ENCODE measurements at regions not wholly inside any gene's neighbourhood (a gene's known extent, or its start where the extent isn't known, plus 50 kb on each side); places are given as distances from the start of the nearest gene placed in this dataset.
A peak's percentile ranks its signal among the peaks of the same experiment; 100 is the strongest.
"Not testable (repeated sequence)": the region's sequence is repeated elsewhere in the genome, so short reads cannot be mapped to it uniquely, and the experiment has no call there.

GRCh38 chr22:15781652-15782051, 91.8 kb downstream of the POTEH start:
- H3K36me3 ChIP-seq (ENCODE audit: low read depth, low read length); ATAC-seq; H3F3A ChIP-seq (ENCODE audit: low read length, unreplicated experiment); H3K4me2 ChIP-seq (ENCODE audit: low read length); H3K9me3 ChIP-seq (ENCODE audit: low read length); H3K27me3 ChIP-seq (ENCODE audit: low read length); H4K20me1 ChIP-seq (ENCODE audit: low read length); H3K4me1 ChIP-seq (ENCODE audit: insufficient read depth, low read length); H3K4me3 ChIP-seq (ENCODE audit: low read length); H3K9ac ChIP-seq (ENCODE audit: low read length); H2AFZ ChIP-seq (ENCODE audit: low read length); intact Hi-C loops (cut with micrococcal nuclease); BruUV-seq (replicated peaks); H3K9me2 ChIP-seq (replicated peaks; ENCODE audit: low read length); H3K79me2 ChIP-seq (ENCODE audit: low read length); CTCF ChIA-PET; POLR2A ChIA-PET (ENCODE audit: unreplicated experiment); DNase-seq; H3K27ac ChIP-seq (ENCODE audit: low read length): not testable (repeated sequence)

DNA sequence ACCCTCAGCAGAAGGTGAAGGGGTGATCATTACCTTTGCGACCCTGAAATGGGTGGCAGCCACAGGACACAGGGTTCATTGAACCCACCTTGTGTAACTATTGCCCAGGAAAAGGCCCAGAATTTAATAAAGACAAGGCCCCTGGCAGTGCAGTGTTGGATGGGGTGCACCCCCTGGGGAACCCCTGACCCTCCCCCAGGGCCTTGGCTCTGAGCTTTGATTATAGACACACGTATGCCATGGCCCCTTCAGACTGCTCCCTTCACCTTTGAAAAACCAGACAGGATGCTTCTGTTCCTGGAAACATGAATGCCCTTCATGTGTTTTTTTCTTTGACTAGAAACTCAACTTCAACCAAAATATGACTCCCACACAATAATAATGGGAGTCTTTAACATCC, 93.1 kb downstream of the POTEH start:
- H3K9ac ChIP-seq (ENCODE audit: low read length); CTCF ChIA-PET; POLR2A ChIA-PET (ENCODE audit: unreplicated experiment); ATAC-seq; H4K20me1 ChIP-seq (ENCODE audit: low read length); H3K4me1 ChIP-seq (ENCODE audit: insufficient read depth, low read length); H3K27ac ChIP-seq (ENCODE audit: low read length); DNase-seq; H3K36me3 ChIP-seq (ENCODE audit: low read depth, low read length); H3K4me2 ChIP-seq (ENCODE audit: low read length); H3K27me3 ChIP-seq (ENCODE audit: low read length); intact Hi-C loops (cut with micrococcal nuclease); H2AFZ ChIP-seq (ENCODE audit: low read length); H3K9me2 ChIP-seq (replicated peaks; ENCODE audit: low read length); BruUV-seq (replicated peaks); H3F3A ChIP-seq (ENCODE audit: low read length, unreplicated experiment); H3K4me3 ChIP-seq (ENCODE audit: low read length); H3K9me3 ChIP-seq (ENCODE audit: low read length); H3K79me2 ChIP-seq (ENCODE audit: low read length): not testable (repeated sequence)

- H3K4me3 ChIP-seq (ENCODE audit: low read length); H3K36me3 ChIP-seq (ENCODE audit: low read depth, low read length); H3K9me3 ChIP-seq (ENCODE audit: low read length); DNase-seq; H3K4me2 ChIP-seq (ENCODE audit: low read length); H2AFZ ChIP-seq (ENCODE audit: low read length); H3K79me2 ChIP-seq (ENCODE audit: low read length); H4K20me1 ChIP-seq (ENCODE audit: low read length); CTCF ChIA-PET; BruUV-seq (replicated peaks); POLR2A ChIA-PET (ENCODE audit: unreplicated experiment); H3K27me3 ChIP-seq (ENCODE audit: low read length); H3K9me2 ChIP-seq (replicated peaks; ENCODE audit: low read length); H3K27ac ChIP-seq (ENCODE audit: low read length); H3K9ac ChIP-seq (ENCODE audit: low read length); H3K4me1 ChIP-seq (ENCODE audit: insufficient read depth, low read length); intact Hi-C loops (cut with micrococcal nuclease); H3F3A ChIP-seq (ENCODE audit: low read length, unreplicated experiment): not testable (repeated sequence)
- ATAC-seq: peak; percentile 97
These were observed 94.7 kb downstream of the POTEH start for GRCh38 chr22:15784383-15785085.

DNA sequence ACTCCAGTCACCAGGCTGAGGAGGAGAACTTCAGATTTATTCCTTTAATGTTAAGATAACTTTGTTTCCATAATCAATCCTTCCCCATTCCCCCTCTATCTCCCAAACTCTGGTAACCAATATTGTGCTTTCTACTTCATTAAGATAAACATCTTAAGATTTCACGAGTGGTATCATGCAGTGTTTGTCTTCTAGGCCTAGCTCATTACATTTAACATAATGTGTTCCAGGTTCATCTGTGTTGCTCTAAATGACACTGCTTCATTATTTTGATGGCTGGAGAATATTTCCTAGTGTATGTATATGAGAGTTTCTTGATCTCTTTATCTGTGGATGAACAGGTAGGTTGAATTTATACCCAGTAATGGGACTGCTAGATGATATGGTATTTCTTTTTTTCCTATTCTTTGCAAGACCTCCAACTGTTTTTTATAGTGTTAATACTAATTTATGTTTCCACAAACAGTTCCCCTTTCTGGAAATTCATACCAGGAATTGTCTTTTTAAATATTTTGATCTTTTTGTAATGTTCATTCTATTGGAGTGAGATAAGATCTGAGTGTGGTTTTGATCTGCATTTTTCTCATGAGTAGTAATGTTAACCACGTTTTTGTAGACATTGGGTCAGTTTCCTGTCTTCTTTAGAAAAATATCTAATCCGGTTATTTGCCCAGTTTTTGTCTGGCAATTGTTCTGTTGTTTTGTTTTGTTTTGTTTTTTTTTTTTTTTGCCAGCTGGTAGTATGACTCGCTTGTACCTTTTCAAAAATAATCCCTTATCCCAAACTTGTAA, 97.3 kb downstream of the POTEH start:
- DNase-seq; H3K36me3 ChIP-seq (ENCODE audit: low read depth, low read length); H3K4me2 ChIP-seq (ENCODE audit: low read length); H3K4me1 ChIP-seq (ENCODE audit: insufficient read depth, low read length); BruUV-seq (replicated peaks); H3F3A ChIP-seq (ENCODE audit: low read length, unreplicated experiment); H3K4me3 ChIP-seq (ENCODE audit: low read length); H3K9me2 ChIP-seq (replicated peaks; ENCODE audit: low read length); intact Hi-C loops (cut with micrococcal nuclease); H3K9me3 ChIP-seq (ENCODE audit: low read length); ATAC-seq; H3K27me3 ChIP-seq (ENCODE audit: low read length); CTCF ChIA-PET; H3K79me2 ChIP-seq (ENCODE audit: low read length); POLR2A ChIA-PET (ENCODE audit: unreplicated experiment); H2AFZ ChIP-seq (ENCODE audit: low read length); H3K9ac ChIP-seq (ENCODE audit: low read length); H4K20me1 ChIP-seq (ENCODE audit: low read length); H3K27ac ChIP-seq (ENCODE audit: low read length): not testable (repeated sequence)

- ATAC-seq; H3K79me2 ChIP-seq (ENCODE audit: low read length); H3K36me3 ChIP-seq (ENCODE audit: low read depth, low read length); intact Hi-C loops (cut with micrococcal nuclease); H3F3A ChIP-seq (ENCODE audit: low read length, unreplicated experiment); H3K9ac ChIP-seq (ENCODE audit: low read length); H3K27ac ChIP-seq (ENCODE audit: low read length); DNase-seq; H3K9me2 ChIP-seq (replicated peaks; ENCODE audit: low read length); POLR2A ChIA-PET (ENCODE audit: unreplicated experiment); H3K4me2 ChIP-seq (ENCODE audit: low read length); H2AFZ ChIP-seq (ENCODE audit: low read length); H3K4me3 ChIP-seq (ENCODE audit: low read length); CTCF ChIA-PET; H4K20me1 ChIP-seq (ENCODE audit: low read length); H3K27me3 ChIP-seq (ENCODE audit: low read length); H3K4me1 ChIP-seq (ENCODE audit: insufficient read depth, low read length); BruUV-seq (replicated peaks); H3K9me3 ChIP-seq (ENCODE audit: low read length): not testable (repeated sequence)
These were observed 101.7 kb downstream of the POTEH start for GRCh38 chr22:15791557-15791956.

- H3F3A ChIP-seq (ENCODE audit: low read length, unreplicated experiment); ATAC-seq; H3K9ac ChIP-seq (ENCODE audit: low read length): not testable (repeated sequence)
These were observed 110.1 kb downstream of the POTEH start for GRCh38 chr22:15799935-15800334.

More at GRCh38 chr22:15799935-15800334, 110.1 kb downstream of the POTEH start:
- BruUV-seq (replicated peaks); H3K27ac ChIP-seq (ENCODE audit: low read length); H3K4me2 ChIP-seq (ENCODE audit: low read length); intact Hi-C loops (cut with micrococcal nuclease); H3K9me2 ChIP-seq (replicated peaks; ENCODE audit: low read length); H3K4me3 ChIP-seq (ENCODE audit: low read length); H2AFZ ChIP-seq (ENCODE audit: low read length); H3K79me2 ChIP-seq (ENCODE audit: low read length); DNase-seq; CTCF ChIA-PET; H3K27me3 ChIP-seq (ENCODE audit: low read length); H3K36me3 ChIP-seq (ENCODE audit: low read depth, low read length); H4K20me1 ChIP-seq (ENCODE audit: low read length); H3K4me1 ChIP-seq (ENCODE audit: insufficient read depth, low read length); POLR2A ChIA-PET (ENCODE audit: unreplicated experiment); H3K9me3 ChIP-seq (ENCODE audit: low read length): not testable (repeated sequence)

Measured in PC-3 (cell line).